C4-2B (cell line): ENCODE measurements at regions not wholly inside any gene's neighbourhood (a gene's known extent, or its start where the extent isn't known, plus 50 kb on each side); places are given as distances from the start of the nearest gene placed in this dataset.

Experiments
- ZFX ChIP-seq: fragments of 450-650 bp; IDR thresholded peaks from 2 replicates; pipeline ENCODE4 v1.6.1; 2017
- TF ChIP-seq, protein P1 (sequence below): fragments of 450-650 bp; conservative IDR thresholded peaks from 2 replicates; pipeline ENCODE4 v1.5.1; 2017; ENCODE audit warnings: mild to moderate bottlenecking

DNA sequence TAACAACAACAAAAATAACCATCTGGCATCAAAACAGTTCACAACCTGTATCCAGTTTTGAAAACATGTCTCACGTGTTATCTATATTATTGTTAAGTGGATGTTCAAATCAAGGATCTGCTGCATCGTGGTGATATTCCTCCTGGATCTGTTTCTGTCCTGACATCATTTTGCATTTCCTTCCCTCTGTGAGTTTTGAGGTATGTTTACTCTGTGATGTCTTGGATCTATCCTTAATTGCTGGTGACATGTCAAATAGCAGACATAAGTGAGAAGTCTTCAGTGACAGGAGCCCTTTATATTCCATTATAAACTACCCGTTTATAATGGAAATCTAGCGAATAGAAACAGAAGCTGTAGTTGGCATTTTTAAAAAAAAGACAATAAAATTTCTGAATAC is 381.8 kb upstream of the NOX3 start:
- TF ChIP-seq, protein P1, sequence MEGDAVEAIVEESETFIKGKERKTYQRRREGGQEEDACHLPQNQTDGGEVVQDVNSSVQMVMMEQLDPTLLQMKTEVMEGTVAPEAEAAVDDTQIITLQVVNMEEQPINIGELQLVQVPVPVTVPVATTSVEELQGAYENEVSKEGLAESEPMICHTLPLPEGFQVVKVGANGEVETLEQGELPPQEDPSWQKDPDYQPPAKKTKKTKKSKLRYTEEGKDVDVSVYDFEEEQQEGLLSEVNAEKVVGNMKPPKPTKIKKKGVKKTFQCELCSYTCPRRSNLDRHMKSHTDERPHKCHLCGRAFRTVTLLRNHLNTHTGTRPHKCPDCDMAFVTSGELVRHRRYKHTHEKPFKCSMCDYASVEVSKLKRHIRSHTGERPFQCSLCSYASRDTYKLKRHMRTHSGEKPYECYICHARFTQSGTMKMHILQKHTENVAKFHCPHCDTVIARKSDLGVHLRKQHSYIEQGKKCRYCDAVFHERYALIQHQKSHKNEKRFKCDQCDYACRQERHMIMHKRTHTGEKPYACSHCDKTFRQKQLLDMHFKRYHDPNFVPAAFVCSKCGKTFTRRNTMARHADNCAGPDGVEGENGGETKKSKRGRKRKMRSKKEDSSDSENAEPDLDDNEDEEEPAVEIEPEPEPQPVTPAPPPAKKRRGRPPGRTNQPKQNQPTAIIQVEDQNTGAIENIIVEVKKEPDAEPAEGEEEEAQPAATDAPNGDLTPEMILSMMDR = no peak
- no peak for TF ChIP-seq ZFX
